Central memory CD4-positive, alpha-beta T cell (primary cell): ENCODE measurements at regions not wholly inside any gene's neighbourhood (a gene's known extent, or its start where the extent isn't known, plus 50 kb on each side); places are given as distances from the start of the nearest gene placed in this dataset.

Source experiments
- DNase-seq: peaks from one replicate; pipeline ENCODE4 v3.0.0; 2022

GRCh38 chr3:124586126-124587052 is 143.9 kb upstream of the UMPS start:
- DNase-seq: no peak

- no peak for DNase-seq
Observed at GRCh38 chr3:124587053-124587408, 143.2 kb upstream of the UMPS start.

- DNase-seq: no peak
Observed at GRCh38 chr3:124588036-124588435, 142.2 kb upstream of the UMPS start.

GRCh38 chr3:124588794-124589193 is 141.5 kb upstream of the UMPS start:
- no peak for DNase-seq

- no peak for DNase-seq
Observed at GRCh38 chr3:124591699-124592098, 138.6 kb upstream of the UMPS start.

GRCh38 chr3:124592658-124593441 is 137.4 kb upstream of the UMPS start:
- no peak for DNase-seq

- no peak for DNase-seq
Observed at GRCh38 chr3:124593442-124593829, 136.8 kb upstream of the UMPS start.

GRCh38 chr3:124594581-124594980 is 135.7 kb upstream of the UMPS start:
- DNase-seq: no peak

GRCh38 chr3:124597273-124597672 is 133.0 kb upstream of the UMPS start:
- no peak for DNase-seq

- DNase-seq: no peak
Observed at GRCh38 chr3:124597979-124598378, 132.3 kb upstream of the UMPS start.

GRCh38 chr3:124599147-124599765 is 131.0 kb upstream of the UMPS start:
- DNase-seq: no peak

GRCh38 chr3:124599779-124600693 is 130.2 kb upstream of the UMPS start:
- DNase-seq: no peak

- no peak for DNase-seq
Observed at GRCh38 chr3:124600765-124601164, 129.5 kb upstream of the UMPS start.

- DNase-seq: no peak
Observed at GRCh38 chr3:124601190-124601589, 129.1 kb upstream of the UMPS start.

- DNase-seq: no peak
Observed at GRCh38 chr3:124602980-124603627, 127.1 kb upstream of the UMPS start.

- no peak for DNase-seq
Observed at GRCh38 chr3:124605781-124606579, 124.3 kb upstream of the UMPS start.

GRCh38 chr3:124607163-124607562 is 123.1 kb upstream of the UMPS start:
- DNase-seq: no peak

- DNase-seq: no peak
Observed at GRCh38 chr3:124609402-124609801, 120.8 kb upstream of the UMPS start.

- no peak for DNase-seq
Observed at GRCh38 chr3:124610130-124610529, 120.1 kb upstream of the UMPS start.

GRCh38 chr3:124611520-124611919 is 118.7 kb upstream of the UMPS start:
- DNase-seq: no peak
